Mucosa of descending colon (tissue), 3 donors: ENCODE measurements at regions not wholly inside any gene's neighbourhood (a gene's known extent, or its start where the extent isn't known, plus 50 kb on each side); places are given as distances from the start of the nearest gene placed in this dataset.

Experiments used
- ATAC-seq: fragments of 200-7000 bp; cut with Tn5 transposase; one replicate; pipeline ENCODE4 v1.9.1; 2020; ENCODE audit warnings: mild to moderate bottlenecking, moderate library complexity
- DNase-seq, 3 donors: peaks; one replicate each; pipeline ENCODE4 v3.0.0-alpha.2; 2020
- H3K36me3 ChIP-seq: fragments of 200-600 bp; one replicate; pipeline ENCODE4 v1.8.0; 2021; ENCODE audit warnings: low read depth, mild to moderate bottlenecking
- H3K4me1 ChIP-seq: fragments of 200-600 bp; one replicate; pipeline ENCODE4 v1.8.0; 2021; ENCODE audit warnings: low read depth, mild to moderate bottlenecking
- H3K4me3 ChIP-seq: fragments of 200-600 bp; one replicate; pipeline ENCODE4 v1.8.0; 2021; ENCODE audit warnings: mild to moderate bottlenecking
- H3K9me3 ChIP-seq: fragments of 200-600 bp; one replicate; pipeline ENCODE4 v1.8.0; 2021; ENCODE audit warnings: mild to moderate bottlenecking
- CTCF ChIP-seq: fragments of 200-600 bp; IDR thresholded peaks from one replicate; pipeline ENCODE4 v1.8.0; 2022; ENCODE audit warnings: antibody characterized with exemption, mild to moderate bottlenecking
- intact Hi-C, 2 donors: fragments of 100-400 bp; cut with DNase I in 1 of 2; cut with micrococcal nuclease in 1 of 2; formaldehyde crosslinking; loops; one replicate each; pipeline versions ENCODE4 v1.11.0 to v1.11.1; 2022; cut with DNase I, micrococcal nuclease
- donor health status: DM: no; HTN: no; CAD: no; lungs with moderate emphysema.
- donor health status: DM: no; HTN: no; CAD: no.
- donor health status: DM: no; HTN: yes; CAD: no.

GRCh38 chr2:143981428-143981827 lies 538.5 kb downstream of the ZEB2 start:
- ATAC-seq: no peak
- no peak for DNase-seq
- H3K4me1 ChIP-seq: no peaks in the 10 kb centered on the region
- H3K9me3 ChIP-seq: no peaks in the 10 kb centered on the region
- intact Hi-C loops: no loop called here
- no peak overlapping the region for H3K4me3 ChIP-seq
- no peaks in the 10 kb centered on the region for H3K36me3 ChIP-seq
- TF ChIP-seq CTCF: no peak

GRCh38 chr2:143977356-143977755 lies 542.6 kb downstream of the ZEB2 start:
- ATAC-seq: no peak
- no peak for DNase-seq
- intact Hi-C loops: no loop called here
- no peaks in the 10 kb centered on the region for H3K9me3 ChIP-seq
- H3K36me3 ChIP-seq: no peaks in the 10 kb centered on the region
- no peak overlapping the region for H3K4me3 ChIP-seq
- no peak for TF ChIP-seq CTCF
- no peaks in the 10 kb centered on the region for H3K4me1 ChIP-seq

GRCh38 chr2:143975216-143975615 lies 544.7 kb downstream of the ZEB2 start:
- Histone ChIP-seq H3K4me3 (no peak overlapping the region), H3K36me3 (no peaks in the 10 kb centered on the region), H3K9me3 (no peaks in the 10 kb centered on the region), H3K4me1 (no peaks in the 10 kb centered on the region)
- no peak for DNase-seq
- no peak for TF ChIP-seq CTCF
- no peak for ATAC-seq
- intact Hi-C loops: no loop called here

- Histone ChIP-seq H3K9me3 (no peaks in the 10 kb centered on the region), H3K4me3 (no peak overlapping the region), H3K36me3 (no peaks in the 10 kb centered on the region), H3K4me1 (no peaks in the 10 kb centered on the region)
- DNase-seq (no peak), ATAC-seq (no peak)
- intact Hi-C loops: no loop called here
- no peak for TF ChIP-seq CTCF
These were observed 545.7 kb downstream of the ZEB2 start for GRCh38 chr2:143974262-143974661.

GRCh38 chr2:143968860-143969259 lies 551.1 kb downstream of the ZEB2 start:
- no peak for TF ChIP-seq CTCF
- intact Hi-C loops: no loop called here
- no peak for ATAC-seq
- DNase-seq: no peak
- Histone ChIP-seq H3K4me3 (no peak overlapping the region), H3K4me1 (no peaks in the 10 kb centered on the region), H3K9me3 (no peaks in the 10 kb centered on the region), H3K36me3 (no peaks in the 10 kb centered on the region)

GRCh38 chr2:143968360-143968759 lies 551.6 kb downstream of the ZEB2 start:
- Histone ChIP-seq H3K4me1 (no peaks in the 10 kb centered on the region), H3K4me3 (no peak overlapping the region), H3K9me3 (no peaks in the 10 kb centered on the region), H3K36me3 (no peaks in the 10 kb centered on the region)
- intact Hi-C loops: no loop called here
- DNase-seq: no peak
- no peak for ATAC-seq
- no peak for TF ChIP-seq CTCF
